SJCRH30 (cell line): ENCODE measurements at regions not wholly inside any gene's neighbourhood (a gene's known extent, or its start where the extent isn't known, plus 50 kb on each side); places are given as distances from the start of the nearest gene placed in this dataset.

ENCODE experiments used
- DNase-seq, 2 experiments: peaks; one replicate each; pipeline ENCODE4 v3.0.0-alpha.2; 2015 to 2020
- H3K27ac ChIP-seq: fragments of 250-450 bp; sonication (Bioruptor Pico); 2 replicates; pipeline ENCODE4 v1.5.1; 2020; ENCODE audit warnings: mild to moderate bottlenecking, moderate library complexity
- H3K27me3 ChIP-seq: fragments of 250-450 bp; sonication (Bioruptor Pico); 2 replicates; pipeline ENCODE4 v1.5.1; 2020; ENCODE audit warnings: mild to moderate bottlenecking, moderate library complexity
- H3K36me3 ChIP-seq: fragments of 250-450 bp; sonication (Bioruptor Pico); 2 replicates; pipeline ENCODE4 v1.5.1; 2020; ENCODE audit warnings: mild to moderate bottlenecking, moderate library complexity
- H3K4me1 ChIP-seq: fragments of 250-450 bp; sonication (Bioruptor Pico); 2 replicates; pipeline ENCODE4 v1.5.1; 2020; ENCODE audit warnings: mild to moderate bottlenecking, moderate library complexity
- H3K4me3 ChIP-seq: fragments of 250-450 bp; sonication (Bioruptor Pico); 2 replicates; pipeline ENCODE4 v1.5.1; 2020; ENCODE audit warnings: mild to moderate bottlenecking, moderate library complexity
- H3K9me3 ChIP-seq: fragments of 250-450 bp; sonication (Bioruptor Pico); replicated peaks from 2 replicates; pipeline ENCODE4 v1.5.1; 2020; ENCODE audit warnings: mild to moderate bottlenecking, moderate library complexity

GRCh38 chr2:57527685-57528084 is 518.9 kb upstream of the VRK2 start:
- H3K4me1 ChIP-seq, result no peaks in the 10 kb centered on the region
- H3K27ac ChIP-seq, result no peak overlapping the region
- no peaks in the 10 kb centered on the region for H3K36me3 ChIP-seq
- H3K27me3 ChIP-seq, result no peaks in the 10 kb centered on the region
- no peaks in the 10 kb centered on the region for H3K9me3 ChIP-seq
- no peak for DNase-seq
- no peak overlapping the region for H3K4me3 ChIP-seq

GRCh38 chr2:57528499-57528898 is 518.1 kb upstream of the VRK2 start:
- no peaks in the 10 kb centered on the region for H3K36me3 ChIP-seq
- H3K27me3 ChIP-seq, result no peaks in the 10 kb centered on the region

DNA sequence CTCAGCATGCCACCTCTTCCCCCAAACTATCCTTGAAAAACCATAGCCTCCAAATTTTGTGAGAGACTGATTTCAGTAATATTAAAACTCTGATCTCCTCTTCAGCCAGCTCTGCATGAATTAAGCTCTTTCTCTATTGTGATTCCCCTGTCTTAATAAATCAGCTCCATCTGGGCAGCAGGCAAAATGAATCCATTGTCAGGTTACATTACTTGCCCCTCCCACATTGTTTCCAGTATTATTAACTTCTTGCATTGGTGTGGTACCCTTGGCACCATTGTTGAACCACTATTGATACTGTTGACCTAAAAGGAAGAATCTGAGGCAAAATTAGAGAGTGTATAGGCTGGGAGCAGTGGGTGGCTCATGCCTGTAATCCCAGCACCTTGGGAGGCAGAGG is 512.2 kb upstream of the VRK2 start:
- no peaks in the 10 kb centered on the region for H3K4me1 ChIP-seq
- H3K9me3 ChIP-seq, result no peaks in the 10 kb centered on the region
- H3K27ac ChIP-seq, result no peak overlapping the region
- no peak for DNase-seq
- H3K27me3 ChIP-seq, result no peaks in the 10 kb centered on the region
- H3K36me3 ChIP-seq, result no peaks in the 10 kb centered on the region
- no peak overlapping the region for H3K4me3 ChIP-seq

More at GRCh38 chr2:57528499-57528898, 518.1 kb upstream of the VRK2 start:
- H3K4me3 ChIP-seq, result no peak overlapping the region
- DNase-seq, result no peak
- no peak overlapping the region for H3K27ac ChIP-seq
- no peaks in the 10 kb centered on the region for H3K4me1 ChIP-seq
- no peaks in the 10 kb centered on the region for H3K9me3 ChIP-seq

DNA sequence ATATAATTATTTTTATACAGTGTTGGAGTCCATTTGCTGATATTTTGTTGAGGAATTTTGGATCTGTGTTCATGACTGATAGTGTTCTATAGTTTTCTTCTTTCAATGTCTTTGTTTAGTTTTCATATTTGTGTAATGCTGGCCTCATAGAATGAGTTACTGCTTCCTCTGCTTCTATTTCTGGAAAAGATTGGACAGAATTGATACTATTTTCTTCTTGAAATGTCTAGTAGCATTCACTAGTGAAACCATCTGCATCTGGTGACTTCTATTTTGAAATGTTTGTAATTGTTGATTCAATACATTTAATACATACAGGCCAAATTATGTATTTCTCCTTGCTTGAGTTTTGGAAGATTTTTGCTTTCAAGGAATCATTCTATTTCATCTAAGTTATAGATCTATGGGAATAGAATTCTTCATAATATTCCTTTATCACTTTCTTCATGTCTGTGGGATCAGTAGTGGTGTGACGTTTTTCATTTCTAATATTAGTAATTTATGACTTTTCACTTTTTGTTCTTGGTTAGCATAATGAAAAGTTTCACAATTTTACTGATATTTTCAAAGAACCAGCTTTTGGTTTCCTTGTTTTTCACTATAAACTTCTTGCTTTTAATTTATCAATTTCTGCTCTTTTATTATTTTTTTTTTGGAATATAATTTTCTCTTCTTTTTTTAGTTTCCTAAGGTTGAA is 509.9 kb upstream of the VRK2 start:
- DNase-seq, result no peak
- Histone ChIP-seq H3K4me3 (no peak overlapping the region), H3K9me3 (no peaks in the 10 kb centered on the region), H3K36me3 (no peaks in the 10 kb centered on the region), H3K4me1 (no peaks in the 10 kb centered on the region), H3K27me3 (no peaks in the 10 kb centered on the region), H3K27ac (no peak overlapping the region)

DNA sequence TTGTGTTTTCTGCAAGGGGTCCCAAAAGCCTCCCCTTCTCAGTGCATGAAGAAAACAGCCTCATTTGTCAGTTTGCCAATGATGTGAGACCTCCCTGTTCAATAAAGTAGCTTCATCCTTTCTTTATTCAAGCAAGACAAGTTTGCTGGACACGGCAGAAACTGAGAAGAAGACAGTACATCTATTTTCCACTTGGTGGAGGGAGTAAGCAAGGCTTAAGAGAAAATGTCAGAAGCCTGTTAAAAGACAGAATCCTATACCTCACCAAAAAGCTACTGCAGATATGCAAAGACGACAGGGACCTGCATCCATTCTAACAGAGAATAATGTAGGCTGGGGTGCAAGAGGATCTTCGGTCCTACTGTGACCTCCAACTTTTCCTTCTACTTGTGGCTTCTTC is 506.8 kb upstream of the VRK2 start:
- Histone ChIP-seq H3K9me3 (no peaks in the 10 kb centered on the region), H3K36me3 (no peaks in the 10 kb centered on the region), H3K4me3 (no peak overlapping the region), H3K27me3 (no peaks in the 10 kb centered on the region; the same call in 1 of the 2 replicates), H3K27ac (no peak overlapping the region), H3K4me1 (no peaks in the 10 kb centered on the region)
- DNase-seq, result no peak

DNA sequence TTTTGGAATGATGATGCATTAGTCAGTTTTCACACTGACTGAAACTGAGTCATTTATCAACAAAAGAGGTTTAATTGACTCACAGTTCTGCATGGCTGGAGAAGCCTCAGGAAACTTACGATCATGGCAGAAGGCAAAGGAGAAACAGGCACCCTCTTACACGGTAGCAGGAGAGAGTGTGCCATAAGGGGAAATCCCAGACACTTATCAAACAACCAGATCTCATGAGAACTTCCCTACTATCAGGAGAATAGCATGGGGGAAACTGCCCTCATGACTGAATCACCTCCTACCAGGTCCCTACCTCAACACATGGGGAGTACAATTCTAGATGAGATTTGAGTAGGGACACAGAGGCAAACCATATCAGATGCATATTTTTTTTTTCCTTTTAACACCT is 504.5 kb upstream of the VRK2 start:
- no peaks in the 10 kb centered on the region for H3K9me3 ChIP-seq
- H3K36me3 ChIP-seq, result no peaks in the 10 kb centered on the region
- no peak for DNase-seq
- H3K4me1 ChIP-seq, result no peaks in the 10 kb centered on the region
- no peak overlapping the region for H3K27ac ChIP-seq
- no peak overlapping the region for H3K4me3 ChIP-seq
- no peaks in the 10 kb centered on the region; the same call in 1 of the 2 replicates for H3K27me3 ChIP-seq

GRCh38 chr2:57543211-57543610 is 503.4 kb upstream of the VRK2 start:
- no peaks in the 10 kb centered on the region for H3K36me3 ChIP-seq
- no peak overlapping the region for H3K4me3 ChIP-seq
- no peak overlapping the region for H3K27ac ChIP-seq
- H3K4me1 ChIP-seq, result no peaks in the 10 kb centered on the region
- DNase-seq, result no peak
- no peaks in the 10 kb centered on the region; the same call in 1 of the 2 replicates for H3K27me3 ChIP-seq
- H3K9me3 ChIP-seq, result no peaks in the 10 kb centered on the region

- H3K27me3 ChIP-seq, result no peaks in the 10 kb centered on the region; the same call in 1 of the 2 replicates
- no peak overlapping the region for H3K27ac ChIP-seq
- H3K36me3 ChIP-seq, result no peaks in the 10 kb centered on the region
- DNase-seq, result no peak
- no peak overlapping the region for H3K4me3 ChIP-seq
- H3K4me1 ChIP-seq, result no peaks in the 10 kb centered on the region
- no peaks in the 10 kb centered on the region for H3K9me3 ChIP-seq
These were observed 502.0 kb upstream of the VRK2 start for GRCh38 chr2:57544624-57545023.

- no peak for DNase-seq
- no peak overlapping the region for H3K27ac ChIP-seq
- no peaks in the 10 kb centered on the region for H3K4me1 ChIP-seq
- H3K4me3 ChIP-seq, result no peak overlapping the region
- no peaks in the 10 kb centered on the region for H3K9me3 ChIP-seq
- H3K36me3 ChIP-seq, result no peaks in the 10 kb centered on the region
- H3K27me3 ChIP-seq, result no peaks in the 10 kb centered on the region; the same call in 1 of the 2 replicates
These were observed 500.1 kb upstream of the VRK2 start for GRCh38 chr2:57546478-57546877.

DNA sequence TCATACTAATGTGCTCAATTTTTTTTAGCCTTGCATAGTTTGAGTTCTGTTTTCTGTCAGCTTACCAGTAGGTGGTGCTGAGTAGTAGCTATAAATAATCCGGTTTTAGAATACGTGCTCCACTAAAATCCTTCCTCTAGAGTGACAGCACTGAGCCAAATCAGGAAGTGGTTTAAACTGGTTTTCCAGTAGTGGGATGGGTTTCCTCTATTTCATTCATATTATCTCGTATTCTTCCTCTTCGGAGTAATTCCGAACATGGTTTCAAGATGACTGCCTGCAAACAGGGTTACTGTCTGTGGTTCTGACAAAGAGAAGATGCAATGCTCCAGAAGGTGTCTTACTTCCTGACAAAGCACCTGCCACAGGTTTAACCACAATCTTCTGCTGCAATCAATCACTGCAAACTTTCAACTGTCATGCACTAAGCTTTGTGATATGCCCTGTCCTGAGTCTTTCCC is 496.9 kb upstream of the VRK2 start:
- H3K4me1 ChIP-seq, result no peaks in the 10 kb centered on the region
- no peaks in the 10 kb centered on the region for H3K9me3 ChIP-seq
- H3K27me3 ChIP-seq, result no peaks in the 10 kb centered on the region; the same call in 1 of the 2 replicates
- no peak overlapping the region for H3K4me3 ChIP-seq
- H3K27ac ChIP-seq, result no peak overlapping the region
- DNase-seq, result peak in 1 of 2 experiments; percentile 25
- no peaks in the 10 kb centered on the region for H3K36me3 ChIP-seq

GRCh38 chr2:57550912-57551311 is 495.7 kb upstream of the VRK2 start:
- H3K27ac ChIP-seq, result no peak overlapping the region
- H3K4me3 ChIP-seq, result no peak overlapping the region
- no peaks in the 10 kb centered on the region; the same call in 1 of the 2 replicates for H3K27me3 ChIP-seq
- H3K9me3 ChIP-seq, result no peaks in the 10 kb centered on the region
- H3K36me3 ChIP-seq, result no peaks in the 10 kb centered on the region
- no peak for DNase-seq
- H3K4me1 ChIP-seq, result no peaks in the 10 kb centered on the region

DNA sequence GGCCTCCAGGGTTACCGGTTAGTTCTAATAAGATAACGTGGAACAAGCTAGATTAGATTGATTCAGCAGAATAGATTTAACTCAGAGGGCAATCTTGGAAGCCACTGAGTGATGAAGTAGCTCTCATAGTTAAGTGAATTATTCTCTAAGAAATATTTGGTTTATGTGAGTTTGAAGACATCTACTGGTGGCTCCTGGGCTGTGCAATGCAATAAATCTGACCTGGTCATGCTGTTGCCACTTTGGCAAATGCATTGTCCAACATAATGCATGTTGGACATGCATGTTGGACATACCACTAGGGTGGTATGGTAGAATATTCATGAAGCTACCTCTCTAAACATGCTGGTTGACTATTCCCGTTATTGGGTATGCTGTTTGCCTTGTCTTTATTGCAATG is 493.7 kb upstream of the VRK2 start:
- H3K27ac ChIP-seq, result no peak overlapping the region
- H3K27me3 ChIP-seq, result no peaks in the 10 kb centered on the region; the same call in 1 of the 2 replicates
- H3K36me3 ChIP-seq, result no peaks in the 10 kb centered on the region
- no peak for DNase-seq
- H3K4me3 ChIP-seq, result no peak overlapping the region
- no peaks in the 10 kb centered on the region for H3K4me1 ChIP-seq
- no peaks in the 10 kb centered on the region for H3K9me3 ChIP-seq

GRCh38 chr2:57554348-57554747 is 492.3 kb upstream of the VRK2 start:
- DNase-seq, result no peak
- Histone ChIP-seq H3K4me1 (no peaks in the 10 kb centered on the region), H3K36me3 (no peaks in the 10 kb centered on the region), H3K9me3 (no peaks in the 10 kb centered on the region), H3K27ac (no peak overlapping the region), H3K27me3 (no peaks in the 10 kb centered on the region), H3K4me3 (no peak overlapping the region)

- no peaks in the 10 kb centered on the region for H3K4me1 ChIP-seq
- no peak overlapping the region for H3K27ac ChIP-seq
- no peaks in the 10 kb centered on the region for H3K27me3 ChIP-seq
- no peak overlapping the region for H3K4me3 ChIP-seq
- H3K36me3 ChIP-seq, result no peaks in the 10 kb centered on the region
- H3K9me3 ChIP-seq, result no peaks in the 10 kb centered on the region
- DNase-seq, result no peak
These were observed 488.3 kb upstream of the VRK2 start for GRCh38 chr2:57558312-57558711.

DNA sequence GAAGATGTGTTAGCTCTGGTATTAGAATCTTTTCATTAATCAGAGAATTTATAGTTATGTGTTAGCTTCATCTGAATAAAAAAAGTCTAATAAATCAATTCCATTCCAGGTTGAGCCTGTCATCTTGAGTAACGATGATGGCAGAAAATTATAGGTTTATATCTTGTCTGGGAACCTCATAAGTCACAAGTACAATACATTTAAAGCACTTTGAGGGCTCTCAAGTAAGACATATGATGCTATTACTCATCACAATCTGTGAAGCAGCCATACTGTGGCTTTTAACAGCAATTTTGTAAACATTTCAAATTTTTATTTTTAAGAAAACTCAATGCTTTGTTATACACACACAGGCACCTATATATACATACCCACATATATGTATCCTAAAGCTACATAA is 484.1 kb upstream of the VRK2 start:
- no peaks in the 10 kb centered on the region for H3K4me1 ChIP-seq
- H3K9me3 ChIP-seq, result no peaks in the 10 kb centered on the region
- no peak overlapping the region for H3K27ac ChIP-seq
- no peaks in the 10 kb centered on the region for H3K27me3 ChIP-seq
- H3K4me3 ChIP-seq, result no peak overlapping the region
- H3K36me3 ChIP-seq, result no peaks in the 10 kb centered on the region
- DNase-seq, result no peak

DNA sequence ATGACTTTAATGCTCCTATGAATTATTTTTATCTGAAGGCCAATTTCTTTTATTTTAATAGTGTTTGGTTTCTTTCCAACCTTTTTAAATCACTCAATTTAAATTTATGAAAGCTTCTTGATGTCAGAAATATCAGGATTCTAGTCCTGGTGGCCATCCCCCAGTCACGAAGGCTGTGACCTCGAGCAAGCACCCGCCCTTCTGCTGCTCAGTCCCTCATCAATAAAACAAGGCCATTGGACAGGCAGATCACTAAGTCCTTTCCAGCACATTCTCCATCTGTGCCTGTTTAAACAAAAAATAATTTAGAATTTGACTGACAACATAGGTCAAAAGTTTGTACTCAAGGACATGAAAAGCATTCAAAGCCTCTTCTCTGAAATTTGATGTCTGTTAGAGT is 483.6 kb upstream of the VRK2 start:
- Histone ChIP-seq H3K36me3 (no peaks in the 10 kb centered on the region), H3K4me1 (no peaks in the 10 kb centered on the region), H3K9me3 (no peaks in the 10 kb centered on the region), H3K27ac (no peak overlapping the region), H3K4me3 (no peak overlapping the region), H3K27me3 (no peaks in the 10 kb centered on the region)
- no peak for DNase-seq
